ENCODE measurements at regions not wholly inside any gene's neighbourhood (a gene's known extent, or its start where the extent isn't known, plus 50 kb on each side); places are given as distances from the start of the nearest gene placed in this dataset.
"Not testable (repeated sequence)": the region's sequence is repeated elsewhere in the genome, so short reads cannot be mapped to it uniquely, and the experiment has no call there.

- H3K4me3 ChIP-seq (ENCODE audit: low read depth, low read length), result no peak overlapping the region
- DNase-seq (ENCODE audit: low read depth), result no peak
- no peak for TF ChIP-seq POLR2A (IDR thresholded peaks at IDR 0.05; ENCODE audit: extremely low read depth, insufficient read length)
- TF ChIP-seq CTCF (IDR thresholded peaks at IDR 0.05; ENCODE audit: low read depth, low read length), result no peak
- TF ChIP-seq MAX (IDR thresholded peaks at IDR 0.05; ENCODE audit: low read depth, low read length), result no peak
- TF ChIP-seq MYC (IDR thresholded peaks at IDR 0.05; ENCODE audit: low read depth, low read length), result no peak
Measured at GRCh38 chr6:112909781-112910180, 562.7 kb downstream of the RFPL4B start.

GRCh38 chr6:112910256-112910655 is 563.1 kb downstream of the RFPL4B start:
- DNase-seq (ENCODE audit: low read depth), result no peak
- H3K4me3 ChIP-seq (ENCODE audit: low read depth, low read length), result no peak overlapping the region
- TF ChIP-seq MAX (IDR thresholded peaks at IDR 0.05; ENCODE audit: low read depth, low read length), result no peak
- no peak for TF ChIP-seq MYC (IDR thresholded peaks at IDR 0.05; ENCODE audit: low read depth, low read length)
- no peak for TF ChIP-seq POLR2A (IDR thresholded peaks at IDR 0.05; ENCODE audit: extremely low read depth, insufficient read length)
- TF ChIP-seq CTCF (IDR thresholded peaks at IDR 0.05; ENCODE audit: low read depth, low read length), result no peak

- no peak for DNase-seq (ENCODE audit: low read depth)
- H3K4me3 ChIP-seq (ENCODE audit: low read depth, low read length), result no peak overlapping the region
- TF ChIP-seq POLR2A (IDR thresholded peaks at IDR 0.05; ENCODE audit: extremely low read depth, insufficient read length) (no peak), MYC (IDR thresholded peaks at IDR 0.05; ENCODE audit: low read depth, low read length) (no peak), CTCF (IDR thresholded peaks at IDR 0.05; ENCODE audit: low read depth, low read length) (no peak), MAX (IDR thresholded peaks at IDR 0.05; ENCODE audit: low read depth, low read length) (no peak)
Measured at GRCh38 chr6:112911959-112912358, 564.8 kb downstream of the RFPL4B start.

- H3K4me3 ChIP-seq (ENCODE audit: low read depth, low read length), result no peak overlapping the region
- DNase-seq (ENCODE audit: low read depth), result no peak
- TF ChIP-seq CTCF (IDR thresholded peaks at IDR 0.05; ENCODE audit: low read depth, low read length), result no peak
- TF ChIP-seq POLR2A (IDR thresholded peaks at IDR 0.05; ENCODE audit: extremely low read depth, insufficient read length), result no peak
- TF ChIP-seq MYC (IDR thresholded peaks at IDR 0.05; ENCODE audit: low read depth, low read length), result no peak
- TF ChIP-seq MAX (IDR thresholded peaks at IDR 0.05; ENCODE audit: low read depth, low read length), result no peak
Measured at GRCh38 chr6:112912416-112913101, 565.4 kb downstream of the RFPL4B start.

GRCh38 chr6:112919744-112920143 is 572.6 kb downstream of the RFPL4B start:
- H3K4me3 ChIP-seq (ENCODE audit: low read depth, low read length); DNase-seq (ENCODE audit: low read depth): not testable (repeated sequence)

- H3K4me3 ChIP-seq (ENCODE audit: low read depth, low read length), result no peak overlapping the region
- no peak for DNase-seq (ENCODE audit: low read depth)
- no peak for TF ChIP-seq MAX (IDR thresholded peaks at IDR 0.05; ENCODE audit: low read depth, low read length)
- no peak for TF ChIP-seq POLR2A (IDR thresholded peaks at IDR 0.05; ENCODE audit: extremely low read depth, insufficient read length)
- no peak for TF ChIP-seq MYC (IDR thresholded peaks at IDR 0.05; ENCODE audit: low read depth, low read length)
- TF ChIP-seq CTCF (IDR thresholded peaks at IDR 0.05; ENCODE audit: low read depth, low read length), result no peak
Measured at GRCh38 chr6:112920994-112921393, 573.9 kb downstream of the RFPL4B start.

Data from NB4 (cell line).